Astrocyte (in vitro differentiated cells and primary cell): ENCODE measurements at regions not wholly inside any gene's neighbourhood (a gene's known extent, or its start where the extent isn't known, plus 50 kb on each side); places are given as distances from the start of the nearest gene placed in this dataset.

Experiments
- DNase-seq: peaks from one replicate; pipeline ENCODE4 v3.0.0-alpha.2; 2010; ENCODE audit warnings: low read depth
- FAIRE-seq: peaks from 2 replicates; lab custom pipeline; 2011; peaks lifted over from hg19 to GRCh38; lab: Jason Lieb, UNC
- H2AFZ ChIP-seq: 2 replicates; pipeline ENCODE4 v1.6.0; 2012; ENCODE audit warnings: low read depth, low read length, inconsistent platforms
- H3K27ac ChIP-seq: 2 replicates; pipeline ENCODE4 v1.5.1; 2011; ENCODE audit warnings: low read depth, low read length, inconsistent platforms
- H3K27me3 ChIP-seq: 2 replicates; pipeline ENCODE4 v1.6.0; 2011; ENCODE audit warnings: low read length, inconsistent platforms; ENCODE audit not compliant: insufficient read depth
- H3K36me3 ChIP-seq: 2 replicates; pipeline ENCODE4 v1.5.1; 2011; ENCODE audit warnings: low read length, inconsistent platforms; ENCODE audit not compliant: insufficient read depth
- H3K4me1 ChIP-seq: 2 replicates; pipeline ENCODE4 v1.5.1; 2011; ENCODE audit warnings: low read length, inconsistent platforms; ENCODE audit not compliant: insufficient read depth
- H3K4me2 ChIP-seq: 2 replicates; pipeline ENCODE4 v1.6.0; 2012; ENCODE audit warnings: low read length, inconsistent platforms
- H3K4me3 ChIP-seq: 2 replicates; pipeline ENCODE4 v1.5.1; 2011; ENCODE audit warnings: low read depth, mild to moderate bottlenecking, low read length, inconsistent platforms; ENCODE audit not compliant: insufficient read depth
- H3K79me2 ChIP-seq: 2 replicates; pipeline ENCODE4 v1.6.0; 2012; ENCODE audit warnings: mild to moderate bottlenecking, low read length, inconsistent platforms; ENCODE audit not compliant: insufficient read depth
- H3K9ac ChIP-seq: 2 replicates; pipeline ENCODE4 v1.6.0; 2012; ENCODE audit warnings: mild to moderate bottlenecking, low read length, inconsistent platforms
- H3K9me3 ChIP-seq: 2 replicates; pipeline ENCODE4 v1.5.1; 2012; ENCODE audit warnings: low read depth, mild to moderate bottlenecking, low read length, inconsistent platforms; ENCODE audit not compliant: insufficient read depth
- H4K20me1 ChIP-seq: 2 replicates; pipeline ENCODE4 v1.6.0; 2012; ENCODE audit warnings: low read length, inconsistent platforms; ENCODE audit not compliant: insufficient read depth
- H3K27ac Mint-ChIP-seq: one replicate; pipeline ENCODE4 v1.8.0; 2021; ENCODE audit warnings: mild to moderate bottlenecking, mixed read lengths; ENCODE audit not compliant: unreplicated experiment
- H3K27me3 Mint-ChIP-seq: one replicate; pipeline ENCODE4 v1.8.0; 2021; ENCODE audit warnings: low read depth, mixed read lengths; ENCODE audit not compliant: unreplicated experiment
- H3K36me3 Mint-ChIP-seq: one replicate; pipeline ENCODE4 v1.8.0; 2021; ENCODE audit warnings: low read depth, mixed read lengths; ENCODE audit not compliant: unreplicated experiment
- H3K4me1 Mint-ChIP-seq: one replicate; pipeline ENCODE4 v1.8.0; 2021; ENCODE audit warnings: low read depth, mixed read lengths; ENCODE audit not compliant: unreplicated experiment
- H3K4me3 Mint-ChIP-seq: one replicate; pipeline ENCODE4 v1.8.0; 2021; ENCODE audit warnings: mild to moderate bottlenecking, moderate library complexity, mixed read lengths; ENCODE audit not compliant: unreplicated experiment
- H3K9me3 Mint-ChIP-seq: one replicate; pipeline ENCODE4 v1.8.0; 2021; ENCODE audit warnings: mild to moderate bottlenecking, mixed read lengths; ENCODE audit not compliant: unreplicated experiment
- EZH2 ChIP-seq: IDR thresholded peaks from 2 replicates; pipeline ENCODE4 v1.6.1; 2012; ENCODE audit warnings: mild to moderate bottlenecking, low read length, inconsistent platforms; ENCODE audit not compliant: insufficient read depth
- TF ChIP-seq, protein P1 (sequence below): IDR thresholded peaks from 2 replicates; pipeline ENCODE4 v1.5.1; 2011; ENCODE audit warnings: low read depth, mild to moderate bottlenecking, inconsistent platforms, low read length, moderate library complexity; ENCODE audit not compliant: insufficient read depth

DNA sequence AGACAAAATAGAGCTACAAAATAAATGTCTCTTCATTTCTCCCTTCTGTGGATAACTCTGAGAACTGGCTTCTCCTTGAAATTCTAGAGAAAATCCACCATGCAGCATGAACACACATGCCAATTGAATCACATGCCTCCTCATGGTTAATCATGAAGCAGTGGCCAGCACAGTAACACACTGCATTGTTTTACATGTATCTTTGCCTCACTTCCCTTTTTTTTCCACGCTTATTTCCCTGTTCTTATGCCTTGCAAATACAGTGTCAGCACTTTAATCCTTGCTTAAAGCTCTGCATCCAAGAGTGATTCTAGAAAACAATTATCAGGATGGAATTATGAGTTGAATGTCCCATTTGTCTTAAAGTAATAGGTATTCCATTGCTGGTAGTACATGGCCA lies 50.3 kb upstream of the ZBTB7C start:
- peaks cover 29% of the 10 kb centered on the region for H3K27me3 ChIP-seq
- no peak overlapping the region for H3K27ac Mint-ChIP-seq
- H2AFZ ChIP-seq, result no peak overlapping the region
- no peaks in the 10 kb centered on the region for H3K36me3 ChIP-seq
- H3K27me3 Mint-ChIP-seq, result peaks cover 65% of the 10 kb centered on the region
- H3K4me1 Mint-ChIP-seq, result peaks cover 12% of the 10 kb centered on the region
- H3K36me3 Mint-ChIP-seq, result peaks cover 2% of the 10 kb centered on the region
- no peaks in the 10 kb centered on the region for H3K9me3 Mint-ChIP-seq
- H3K4me3 Mint-ChIP-seq, result no peak overlapping the region
- H3K4me1 ChIP-seq, result peaks cover 16% of the 10 kb centered on the region
- H3K9ac ChIP-seq, result no peak overlapping the region
- no peaks in the 10 kb centered on the region for H3K79me2 ChIP-seq
- H3K27ac ChIP-seq, result no peak overlapping the region
- H3K9me3 ChIP-seq, result no peaks in the 10 kb centered on the region
- FAIRE-seq (no peak), DNase-seq (no peak)
- no peak overlapping the region for H3K4me2 ChIP-seq
- no peak overlapping the region for H3K4me3 ChIP-seq
- H4K20me1 ChIP-seq, result peaks cover 4% of the 10 kb centered on the region
- TF ChIP-seq, protein P1, sequence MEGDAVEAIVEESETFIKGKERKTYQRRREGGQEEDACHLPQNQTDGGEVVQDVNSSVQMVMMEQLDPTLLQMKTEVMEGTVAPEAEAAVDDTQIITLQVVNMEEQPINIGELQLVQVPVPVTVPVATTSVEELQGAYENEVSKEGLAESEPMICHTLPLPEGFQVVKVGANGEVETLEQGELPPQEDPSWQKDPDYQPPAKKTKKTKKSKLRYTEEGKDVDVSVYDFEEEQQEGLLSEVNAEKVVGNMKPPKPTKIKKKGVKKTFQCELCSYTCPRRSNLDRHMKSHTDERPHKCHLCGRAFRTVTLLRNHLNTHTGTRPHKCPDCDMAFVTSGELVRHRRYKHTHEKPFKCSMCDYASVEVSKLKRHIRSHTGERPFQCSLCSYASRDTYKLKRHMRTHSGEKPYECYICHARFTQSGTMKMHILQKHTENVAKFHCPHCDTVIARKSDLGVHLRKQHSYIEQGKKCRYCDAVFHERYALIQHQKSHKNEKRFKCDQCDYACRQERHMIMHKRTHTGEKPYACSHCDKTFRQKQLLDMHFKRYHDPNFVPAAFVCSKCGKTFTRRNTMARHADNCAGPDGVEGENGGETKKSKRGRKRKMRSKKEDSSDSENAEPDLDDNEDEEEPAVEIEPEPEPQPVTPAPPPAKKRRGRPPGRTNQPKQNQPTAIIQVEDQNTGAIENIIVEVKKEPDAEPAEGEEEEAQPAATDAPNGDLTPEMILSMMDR, result no peak
- TF ChIP-seq EZH2, result no peak

DNA sequence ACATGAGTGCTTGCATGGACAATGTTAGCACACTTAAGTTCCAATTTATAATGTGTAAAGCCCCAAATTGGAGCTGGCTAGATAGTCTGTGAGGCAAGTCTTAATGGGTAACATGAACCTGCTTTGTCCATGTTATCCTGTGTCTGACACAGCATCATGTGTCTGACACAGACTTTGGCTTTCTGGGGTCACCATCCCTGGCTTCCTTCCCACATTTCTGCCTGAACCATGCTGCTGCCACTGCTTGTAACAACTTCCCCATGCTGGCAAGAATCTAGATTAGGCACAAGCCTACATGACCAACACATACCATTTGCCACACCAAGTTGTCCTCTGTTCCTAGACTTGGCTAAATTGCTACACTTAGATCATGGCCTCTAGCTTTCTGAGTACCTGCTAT lies 49.8 kb upstream of the ZBTB7C start:
- DNase-seq (no peak), FAIRE-seq (peak; percentile 56)
- Mint-ChIP-seq H3K27me3 (peaks cover 63% of the 10 kb centered on the region), H3K36me3 (peaks cover 2% of the 10 kb centered on the region), H3K9me3 (no peaks in the 10 kb centered on the region), H3K4me1 (peaks cover 17% of the 10 kb centered on the region), H3K27ac (no peak overlapping the region), H3K4me3 (no peak overlapping the region)
- H2AFZ ChIP-seq, result no peak overlapping the region
- no peak overlapping the region for H3K27ac ChIP-seq
- no peaks in the 10 kb centered on the region for H3K79me2 ChIP-seq
- peaks cover 4% of the 10 kb centered on the region for H4K20me1 ChIP-seq
- H3K4me3 ChIP-seq, result no peak overlapping the region
- H3K36me3 ChIP-seq, result no peaks in the 10 kb centered on the region
- H3K9me3 ChIP-seq, result no peaks in the 10 kb centered on the region
- H3K9ac ChIP-seq, result no peak overlapping the region
- peaks cover 16% of the 10 kb centered on the region for H3K4me1 ChIP-seq
- TF ChIP-seq, protein P1, result no peak
- no peak for TF ChIP-seq EZH2
- H3K27me3 ChIP-seq, result peaks cover 33% of the 10 kb centered on the region
- no peak overlapping the region for H3K4me2 ChIP-seq
